ENCODE measurements at regions not wholly inside any gene's neighbourhood (a gene's known extent, or its start where the extent isn't known, plus 50 kb on each side); places are given as distances from the start of the nearest gene placed in this dataset.
A peak's percentile ranks its signal among the peaks of the same experiment; 100 is the strongest.

GRCh38 chr4:181711387-181711786 is 531.8 kb upstream of the TENM3 start:
- no peak for TF ChIP-seq CTCF (IDR thresholded peaks at IDR 0.05; ENCODE audit: control insufficient read depth, insufficient read depth, low read depth, low read length, missing control alignments)
- H3K4me3 ChIP-seq (ENCODE audit: control insufficient read depth, low read depth, low read length) = no peak overlapping the region
- no peak for DNase-seq (ENCODE audit: low read depth)

- no peak overlapping the region for H3K4me3 ChIP-seq (ENCODE audit: control insufficient read depth, low read depth, low read length)
- no peak for DNase-seq (ENCODE audit: low read depth)
- TF ChIP-seq CTCF (IDR thresholded peaks at IDR 0.05; ENCODE audit: control insufficient read depth, insufficient read depth, low read depth, low read length, missing control alignments) = no peak
These were observed 514.8 kb upstream of the TENM3 start for GRCh38 chr4:181728305-181728966.

DNA sequence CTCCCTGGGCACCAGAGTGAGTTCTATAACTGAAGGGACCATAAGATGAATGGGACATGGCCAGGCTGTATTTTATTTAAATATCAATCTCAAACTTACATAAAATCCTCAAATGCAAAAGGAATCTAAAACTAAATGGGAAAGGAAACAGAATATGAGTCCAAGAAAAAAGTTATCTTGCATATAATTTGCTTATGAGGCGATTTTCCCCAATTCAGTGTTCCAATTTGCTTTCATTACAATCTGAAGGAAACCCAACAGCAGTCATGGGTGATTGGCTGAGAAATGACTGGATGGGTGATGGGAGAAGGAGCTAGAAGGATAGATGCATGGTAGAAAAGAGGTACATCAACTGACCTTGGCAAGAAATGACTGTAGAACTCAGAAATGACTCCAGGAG is 511.3 kb upstream of the TENM3 start:
- no peak for TF ChIP-seq CTCF (IDR thresholded peaks at IDR 0.05; ENCODE audit: control insufficient read depth, insufficient read depth, low read depth, low read length, missing control alignments)
- no peak overlapping the region for H3K4me3 ChIP-seq (ENCODE audit: control insufficient read depth, low read depth, low read length)
- no peak for DNase-seq (ENCODE audit: low read depth)

- H3K4me3 ChIP-seq (ENCODE audit: control insufficient read depth, low read depth, low read length) = no peak overlapping the region
- DNase-seq (ENCODE audit: low read depth) = peak; percentile 1
- TF ChIP-seq CTCF (IDR thresholded peaks at IDR 0.05; ENCODE audit: control insufficient read depth, insufficient read depth, low read depth, low read length, missing control alignments) = no peak
These were observed 505.5 kb upstream of the TENM3 start for GRCh38 chr4:181737744-181738143.

GRCh38 chr4:181739031-181739430 is 504.2 kb upstream of the TENM3 start:
- DNase-seq (ENCODE audit: low read depth) = no peak
- no peak for TF ChIP-seq CTCF (IDR thresholded peaks at IDR 0.05; ENCODE audit: control insufficient read depth, insufficient read depth, low read depth, low read length, missing control alignments)

GRCh38 chr4:181741513-181741912 is 501.7 kb upstream of the TENM3 start:
- DNase-seq (ENCODE audit: low read depth) = no peak
- no peak for TF ChIP-seq CTCF (IDR thresholded peaks at IDR 0.05; ENCODE audit: control insufficient read depth, insufficient read depth, low read depth, low read length, missing control alignments)
- no peak overlapping the region for H3K4me3 ChIP-seq (ENCODE audit: control insufficient read depth, low read depth, low read length)

More at GRCh38 chr4:181739031-181739430, 504.2 kb upstream of the TENM3 start:
- no peak overlapping the region for H3K4me3 ChIP-seq (ENCODE audit: control insufficient read depth, low read depth, low read length)

Measured in AG09309 (cell line).